Heart left ventricle (tissue), 13 donors: ENCODE measurements at regions not wholly inside any gene's neighbourhood (a gene's known extent, or its start where the extent isn't known, plus 50 kb on each side); places are given as distances from the start of the nearest gene placed in this dataset.

Source experiments
- POLR2A ChIP-seq, 2 donors: fragments of 450-650 bp; IDR thresholded peaks; one replicate each; pipeline ENCODE4 v1.6.1; 2017; ENCODE audit warnings: antibody characterized with exemption in 2 of 2, mild to moderate bottlenecking in 2 of 2, moderate library complexity in 2 of 2
- TF ChIP-seq, protein P1 (sequence below), 12 donors: fragments of 200-600 bp; sonication (generic) in 4 of 12; IDR thresholded peaks; one replicate each; pipeline versions ENCODE4 v1.5.0 to v1.8.0; 2018 to 2022; ENCODE audit warnings: antibody characterized with exemption in 12 of 12, mild to moderate bottlenecking in 5 of 12
- donor health status: ischemic (EF 13 %, LVEDD 7.1; RV severe dilation, severe dysfunction).
- donor health status: DM: no; HTN: yes; CAD: no.
- donor health status: DM: no; HTN: no; CAD: no.
- donor health status: ischemic (EF 25% LVEDD 6.9; RV normal size, moderate dysfunction).
- donor health status: ischemic (EF 25% LVEDD 5.7; RV mildly dilated, moderate dysfunction).
- donor health status: ischemic (EF 35%, LVEDD 5.7; RV mildly dilated, moderate dysfunction).
- donor health status: nonischemic (EF 11% LVEDD 7.7; RV severe dilation, severe dysfunction).
- donor health status: DM: yes; HTN: yes; CAD: no.
- donor health status: PGD.
- donor health status: ischemic (EF 29% LVEDD 5.4; RV normal size, mild dysfunction).
- donor health status: nonischemic (EF 23%, LVEDD 6.1; RV moderate dilation, normal function).

GRCh38 chr11:97060184-97060583 is 670.4 kb downstream of the JRKL start:
- no peak for TF ChIP-seq POLR2A (IDR thresholded peaks at IDR 0.05)
- TF ChIP-seq, protein P1, sequence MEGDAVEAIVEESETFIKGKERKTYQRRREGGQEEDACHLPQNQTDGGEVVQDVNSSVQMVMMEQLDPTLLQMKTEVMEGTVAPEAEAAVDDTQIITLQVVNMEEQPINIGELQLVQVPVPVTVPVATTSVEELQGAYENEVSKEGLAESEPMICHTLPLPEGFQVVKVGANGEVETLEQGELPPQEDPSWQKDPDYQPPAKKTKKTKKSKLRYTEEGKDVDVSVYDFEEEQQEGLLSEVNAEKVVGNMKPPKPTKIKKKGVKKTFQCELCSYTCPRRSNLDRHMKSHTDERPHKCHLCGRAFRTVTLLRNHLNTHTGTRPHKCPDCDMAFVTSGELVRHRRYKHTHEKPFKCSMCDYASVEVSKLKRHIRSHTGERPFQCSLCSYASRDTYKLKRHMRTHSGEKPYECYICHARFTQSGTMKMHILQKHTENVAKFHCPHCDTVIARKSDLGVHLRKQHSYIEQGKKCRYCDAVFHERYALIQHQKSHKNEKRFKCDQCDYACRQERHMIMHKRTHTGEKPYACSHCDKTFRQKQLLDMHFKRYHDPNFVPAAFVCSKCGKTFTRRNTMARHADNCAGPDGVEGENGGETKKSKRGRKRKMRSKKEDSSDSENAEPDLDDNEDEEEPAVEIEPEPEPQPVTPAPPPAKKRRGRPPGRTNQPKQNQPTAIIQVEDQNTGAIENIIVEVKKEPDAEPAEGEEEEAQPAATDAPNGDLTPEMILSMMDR (IDR thresholded peaks at IDR 0.05) = no peak
